ENCODE measurements at regions not wholly inside any gene's neighbourhood (a gene's known extent, or its start where the extent isn't known, plus 50 kb on each side); places are given as distances from the start of the nearest gene placed in this dataset.

- peaks cover 4% of the 10 kb centered on the region for H3K4me1 ChIP-seq
- intact Hi-C loops (cut with micrococcal nuclease), result no loop called here
- TF ChIP-seq CTCF (IDR thresholded peaks at IDR 0.05; ENCODE audit: borderline replicate concordance), result no peak
Observed at GRCh38 chr6:118714756-118715155, 63.4 kb upstream of the CEP85L start.

GRCh38 chr6:118712969-118713368, 61.6 kb upstream of the CEP85L start:
- no peaks in the 10 kb centered on the region for H3K9me3 ChIP-seq (replicated peaks)

More at GRCh38 chr6:118714756-118715155, 63.4 kb upstream of the CEP85L start:
- no peaks in the 10 kb centered on the region for H3K27me3 ChIP-seq (ENCODE audit: low read depth)
- no peak overlapping the region for H3K27ac ChIP-seq (replicated peaks)
- no peak for DNase-seq
- H3K9me3 ChIP-seq (replicated peaks), result no peaks in the 10 kb centered on the region
- no peaks in the 10 kb centered on the region for H3K36me3 ChIP-seq
- H3K4me3 ChIP-seq, result no peak overlapping the region

GRCh38 chr6:118710616-118711015, 59.2 kb upstream of the CEP85L start:
- no peak for TF ChIP-seq CTCF (IDR thresholded peaks at IDR 0.05; ENCODE audit: borderline replicate concordance)
- Histone ChIP-seq H3K36me3 (no peaks in the 10 kb centered on the region), H3K27ac (replicated peaks) (no peak overlapping the region), H3K9me3 (replicated peaks) (no peaks in the 10 kb centered on the region), H3K27me3 (ENCODE audit: low read depth) (no peaks in the 10 kb centered on the region), H3K4me1 (peaks cover 25% of the 10 kb centered on the region), H3K4me3 (no peak overlapping the region)
- intact Hi-C loops (cut with micrococcal nuclease), result no loop called here
- no peak for DNase-seq

More at GRCh38 chr6:118712969-118713368, 61.6 kb upstream of the CEP85L start:
- no peak for TF ChIP-seq CTCF (IDR thresholded peaks at IDR 0.05; ENCODE audit: borderline replicate concordance)
- intact Hi-C loops (cut with micrococcal nuclease), result no loop called here
- Histone ChIP-seq H3K27me3 (ENCODE audit: low read depth) (no peaks in the 10 kb centered on the region), H3K4me1 (peaks cover 17% of the 10 kb centered on the region), H3K36me3 (no peaks in the 10 kb centered on the region), H3K4me3 (no peak overlapping the region), H3K27ac (replicated peaks) (no peak overlapping the region)
- no peak for DNase-seq

- DNase-seq, result no peak
- no peaks in the 10 kb centered on the region for H3K9me3 ChIP-seq (replicated peaks)
- no peak for TF ChIP-seq CTCF (IDR thresholded peaks at IDR 0.05; ENCODE audit: borderline replicate concordance)
- peaks cover 32% of the 10 kb centered on the region for H3K4me1 ChIP-seq
- H3K36me3 ChIP-seq, result no peaks in the 10 kb centered on the region
- intact Hi-C loops (cut with micrococcal nuclease), result no loop called here
- peak overlapping the region; percentile 56 for H3K4me3 ChIP-seq
- peak overlapping the region; percentile 77 for H3K27ac ChIP-seq (replicated peaks)
- no peaks in the 10 kb centered on the region for H3K27me3 ChIP-seq (ENCODE audit: low read depth)
Observed at GRCh38 chr6:118709859-118710350, 58.5 kb upstream of the CEP85L start.

- no peaks in the 10 kb centered on the region for H3K36me3 ChIP-seq
- no peak for TF ChIP-seq CTCF (IDR thresholded peaks at IDR 0.05; ENCODE audit: borderline replicate concordance)
- H3K4me1 ChIP-seq, result peaks cover 32% of the 10 kb centered on the region
- no peak for DNase-seq
- H3K27ac ChIP-seq (replicated peaks), result peak overlapping the region; percentile 77
- intact Hi-C loops (cut with micrococcal nuclease), result no loop called here
- no peaks in the 10 kb centered on the region for H3K9me3 ChIP-seq (replicated peaks)
- H3K4me3 ChIP-seq, result peak overlapping the region; percentile 56
- H3K27me3 ChIP-seq (ENCODE audit: low read depth), result no peaks in the 10 kb centered on the region
Observed at GRCh38 chr6:118708744-118709143, 57.4 kb upstream of the CEP85L start.

Data from left ventricle myocardium inferior (tissue), 1 donor.